Muscle layer of duodenum (tissue), 2 donors: ENCODE measurements at regions not wholly inside any gene's neighbourhood (a gene's known extent, or its start where the extent isn't known, plus 50 kb on each side); places are given as distances from the start of the nearest gene placed in this dataset.
"Not testable (repeated sequence)": the region's sequence is repeated elsewhere in the genome, so short reads cannot be mapped to it uniquely, and the experiment has no call there.

Experiments used
- H3K27ac ChIP-seq: one replicate; pipeline ENCODE4 v1.7.0; 2013; ENCODE audit warnings: mild to moderate bottlenecking, low read length
- H3K27me3 ChIP-seq: one replicate; pipeline ENCODE4 v1.7.0; 2013; ENCODE audit warnings: low read depth, mild to moderate bottlenecking, control low read depth, low read length
- H3K36me3 ChIP-seq, 2 donors: one replicate each; pipeline ENCODE4 v1.7.0; 2013; ENCODE audit warnings: low read length in 2 of 2, control low read depth in 1 of 2, mild to moderate bottlenecking in 1 of 2; ENCODE audit not compliant: insufficient read depth in 2 of 2, control insufficient read depth in 1 of 2
- H3K4me1 ChIP-seq, 2 donors: one replicate each; pipeline ENCODE4 v1.7.0; 2013; ENCODE audit warnings: low read length in 2 of 2, mild to moderate bottlenecking in 2 of 2, control low read depth in 1 of 2, moderate library complexity in 1 of 2; ENCODE audit not compliant: insufficient read depth in 2 of 2, control insufficient read depth in 1 of 2
- H3K4me3 ChIP-seq, 2 donors: one replicate each; pipeline ENCODE4 v1.7.0; 2013; ENCODE audit warnings: low read length in 2 of 2, low read depth in 1 of 2, mild to moderate bottlenecking in 1 of 2
- H3K9me3 ChIP-seq, 2 donors: one replicate each; pipeline ENCODE4 v1.7.0; 2013; ENCODE audit warnings: low read length in 2 of 2, control low read depth in 1 of 2, mild to moderate bottlenecking in 1 of 2; ENCODE audit not compliant: control insufficient read depth in 1 of 2
- donor health status: healthy.

DNA sequence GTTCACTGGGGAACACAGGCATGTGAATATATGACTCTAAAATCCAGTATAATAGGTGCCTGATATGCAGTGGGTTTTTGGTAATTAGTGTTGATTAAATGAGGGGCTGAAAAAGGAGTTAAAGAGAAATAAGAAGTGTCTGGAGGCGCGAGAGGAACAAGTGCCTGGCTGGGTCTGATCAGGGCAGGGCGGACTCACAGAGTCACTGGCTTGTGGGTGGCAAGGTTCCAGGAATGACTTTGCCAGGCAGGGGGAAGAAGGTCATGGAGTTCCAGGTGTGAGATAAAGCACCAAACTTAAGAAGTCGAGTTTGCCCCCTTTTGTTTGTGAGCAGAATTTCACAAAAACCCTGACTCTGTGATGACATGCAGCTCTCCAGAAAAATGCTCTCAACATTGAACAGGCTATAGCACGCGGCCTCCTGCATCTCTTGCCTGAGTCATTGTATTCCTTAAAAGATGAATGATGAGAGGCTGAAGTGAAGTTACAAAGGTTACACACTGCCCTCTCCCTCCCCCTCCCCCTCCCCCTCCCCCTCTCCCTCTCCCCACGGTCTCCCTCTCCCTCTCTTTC lies 63.0 kb upstream of the LMCD1 start:
- H3K4me3 ChIP-seq, result no peak overlapping the region

DNA sequence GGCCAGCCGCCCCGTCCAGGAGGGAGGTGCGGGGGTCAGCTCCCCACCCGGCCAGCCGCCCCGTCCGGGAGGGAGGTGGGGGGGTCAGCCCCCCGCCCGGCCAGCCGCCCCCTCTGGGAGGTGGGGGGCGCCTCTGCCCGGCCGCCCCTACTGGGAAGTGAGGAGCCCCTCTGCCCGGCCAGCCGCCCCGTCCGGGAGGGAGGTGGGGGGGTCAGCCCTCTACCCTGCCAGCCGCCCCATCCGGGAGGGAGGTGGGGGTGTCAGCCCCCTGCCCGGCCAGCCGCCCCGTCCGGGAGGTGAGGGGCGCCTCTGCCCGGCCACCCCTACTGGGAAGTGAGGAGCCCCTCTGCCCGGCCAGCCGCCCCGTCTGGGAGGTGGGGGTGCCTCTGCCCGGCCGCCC lies 61.5 kb upstream of the LMCD1 start:
- not testable (repeated sequence) for H3K27ac ChIP-seq, H3K36me3 ChIP-seq, H3K27me3 ChIP-seq, H3K9me3 ChIP-seq, H3K4me3 ChIP-seq
- peaks cover 7 to 24% of the 10 kb centered on the region in 2 donors for H3K4me1 ChIP-seq

More for the DNA sequence above, 63.0 kb upstream of the LMCD1 start:
- no peaks in the 10 kb centered on the region for H3K9me3 ChIP-seq
- peaks cover 0 to 14% of the 10 kb centered on the region in 2 donors for H3K4me1 ChIP-seq
- no peaks in the 10 kb centered on the region for H3K27me3 ChIP-seq
- H3K27ac ChIP-seq, result no peak overlapping the region
- no peaks in the 10 kb centered on the region for H3K36me3 ChIP-seq

- Histone ChIP-seq H3K4me1 (peaks cover 7 to 28% of the 10 kb centered on the region in 2 donors), H3K36me3 (peaks cover 0 to 4% of the 10 kb centered on the region in 2 donors), H3K9me3 (no peaks in the 10 kb centered on the region), H3K4me3 (no peak overlapping the region), H3K27ac (no peak overlapping the region), H3K27me3 (no peaks in the 10 kb centered on the region)
These were observed 59.6 kb upstream of the LMCD1 start for GRCh38 chr3:8441969-8442559.

DNA sequence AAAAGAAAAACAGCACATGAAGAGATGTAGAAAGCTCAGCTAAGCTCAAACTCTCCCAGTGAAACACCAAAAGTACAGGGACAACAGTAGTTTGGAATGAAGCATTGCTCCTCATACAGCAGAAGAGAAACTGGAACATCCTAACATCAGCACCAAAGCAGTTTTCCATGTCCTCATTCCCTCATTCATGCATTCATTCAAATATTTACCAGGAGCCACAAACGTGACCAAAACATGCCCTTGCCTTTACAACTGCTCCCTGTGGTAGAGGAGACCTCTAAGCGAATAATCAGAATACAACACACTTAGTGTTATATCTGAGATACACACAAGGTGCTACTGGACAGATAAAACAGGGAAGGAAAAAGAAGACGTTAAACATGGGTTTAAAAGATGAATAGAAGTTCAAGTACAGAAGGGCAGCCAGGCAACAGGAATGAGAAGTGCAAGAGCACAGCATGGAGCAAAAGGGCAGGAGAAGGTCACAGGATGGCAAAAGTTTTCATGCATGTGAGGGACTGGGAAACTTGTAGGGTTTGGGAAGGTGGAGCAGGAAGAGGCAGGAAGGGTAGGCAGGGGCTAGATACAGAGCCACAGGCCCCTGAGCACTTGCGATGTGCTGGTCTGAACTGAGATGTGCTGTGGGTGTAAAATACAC lies 58.5 kb upstream of the LMCD1 start:
- no peak overlapping the region for H3K4me3 ChIP-seq
- no peak overlapping the region for H3K27ac ChIP-seq
- H3K4me1 ChIP-seq, result peaks cover 7 to 28% of the 10 kb centered on the region in 2 donors
- H3K36me3 ChIP-seq, result peaks cover 0 to 4% of the 10 kb centered on the region in 2 donors
- no peaks in the 10 kb centered on the region for H3K9me3 ChIP-seq
- no peaks in the 10 kb centered on the region for H3K27me3 ChIP-seq

GRCh38 chr3:8443829-8444791 lies 57.5 kb upstream of the LMCD1 start:
- Histone ChIP-seq H3K36me3 (peaks cover 0 to 4% of the 10 kb centered on the region in 2 donors), H3K4me1 (peaks cover 7 to 28% of the 10 kb centered on the region in 2 donors), H3K27me3 (no peaks in the 10 kb centered on the region), H3K4me3 (peak overlapping the region in 1 of 2 donors; percentile 22), H3K9me3 (no peaks in the 10 kb centered on the region), H3K27ac (peak overlapping the region; percentile 88)

GRCh38 chr3:8444883-8445282 lies 56.7 kb upstream of the LMCD1 start:
- peaks cover 0 to 4% of the 10 kb centered on the region in 2 donors for H3K36me3 ChIP-seq
- no peak overlapping the region for H3K27ac ChIP-seq
- no peaks in the 10 kb centered on the region for H3K9me3 ChIP-seq
- H3K4me3 ChIP-seq, result no peak overlapping the region
- H3K27me3 ChIP-seq, result no peaks in the 10 kb centered on the region
- H3K4me1 ChIP-seq, result peaks cover 7 to 28% of the 10 kb centered on the region in 2 donors

DNA sequence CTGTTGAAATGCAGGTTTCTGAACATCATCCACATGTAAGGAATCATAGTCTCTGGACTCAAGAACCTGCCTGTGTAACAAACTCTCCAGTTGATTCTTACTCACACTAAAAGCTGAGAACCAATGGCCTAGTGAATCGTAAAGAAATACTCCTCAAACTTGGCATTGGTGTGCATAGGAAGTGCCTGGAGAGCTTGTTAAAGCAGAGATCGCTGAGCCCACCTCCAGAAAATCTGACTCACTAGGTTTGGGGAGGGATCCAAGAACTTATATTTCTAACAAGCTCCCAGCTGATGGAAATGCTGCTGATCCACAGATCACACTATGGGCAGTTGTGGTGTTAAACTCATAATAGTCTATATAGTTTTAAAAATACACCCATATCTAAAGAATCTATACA lies 55.8 kb upstream of the LMCD1 start:
- H3K9me3 ChIP-seq, result no peaks in the 10 kb centered on the region
- peaks cover 0 to 4% of the 10 kb centered on the region in 2 donors for H3K36me3 ChIP-seq
- H3K27ac ChIP-seq, result no peak overlapping the region
- no peaks in the 10 kb centered on the region for H3K27me3 ChIP-seq
- H3K4me1 ChIP-seq, result peaks cover 7 to 28% of the 10 kb centered on the region in 2 donors
- H3K4me3 ChIP-seq, result no peak overlapping the region

DNA sequence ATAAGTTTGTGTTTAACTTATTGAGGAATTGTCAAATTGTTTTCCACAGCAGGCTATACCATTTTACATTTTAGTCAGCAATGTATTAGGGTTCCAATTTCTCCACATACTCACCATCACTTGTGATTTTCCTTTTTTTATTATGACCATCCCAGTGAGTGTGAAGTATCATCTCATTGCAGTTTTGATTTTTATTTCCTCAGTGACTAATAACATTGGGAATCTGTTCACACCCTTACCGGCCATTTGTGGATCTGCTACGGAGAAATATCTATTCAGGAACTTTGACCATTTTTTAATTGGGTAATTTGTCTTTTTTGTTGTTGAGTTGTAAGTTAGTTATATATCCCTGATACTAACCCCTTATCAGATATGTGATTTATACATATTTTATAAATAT lies 54.8 kb upstream of the LMCD1 start:
- Histone ChIP-seq H3K4me1 (peaks cover 7 to 28% of the 10 kb centered on the region in 2 donors), H3K27me3 (no peaks in the 10 kb centered on the region), H3K27ac (no peak overlapping the region), H3K4me3 (no peak overlapping the region), H3K36me3 (peaks cover 0 to 4% of the 10 kb centered on the region in 2 donors), H3K9me3 (no peaks in the 10 kb centered on the region)

DNA sequence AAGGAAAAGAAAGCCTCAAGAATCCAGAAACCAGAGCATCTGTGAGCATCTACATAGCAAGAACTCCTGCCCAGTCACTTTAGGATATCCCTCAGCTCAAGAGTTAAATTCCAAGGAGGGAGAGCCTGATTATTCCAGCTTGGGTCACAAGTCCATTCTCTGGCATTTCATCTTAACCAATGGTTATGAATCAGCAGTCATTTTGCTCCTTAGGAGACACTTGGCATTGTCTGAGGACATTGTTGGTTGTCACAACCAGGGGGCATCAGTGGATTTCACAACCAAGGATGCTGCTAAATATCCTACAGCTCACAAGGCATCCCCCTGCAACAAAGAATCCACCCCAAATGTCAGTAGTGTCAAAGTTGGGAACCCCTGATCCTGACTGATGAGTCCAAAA lies 51.0 kb upstream of the LMCD1 start:
- Histone ChIP-seq H3K36me3 (no peaks in the 10 kb centered on the region), H3K4me1 (no peaks in the 10 kb centered on the region), H3K9me3 (no peaks in the 10 kb centered on the region), H3K27me3 (no peaks in the 10 kb centered on the region), H3K27ac (no peak overlapping the region), H3K4me3 (no peak overlapping the region)

GRCh38 chr3:8451696-8452095 lies 49.9 kb upstream of the LMCD1 start:
- Histone ChIP-seq H3K27ac (no peak overlapping the region), H3K27me3 (no peaks in the 10 kb centered on the region), H3K4me3 (no peak overlapping the region), H3K4me1 (no peaks in the 10 kb centered on the region), H3K9me3 (no peaks in the 10 kb centered on the region), H3K36me3 (no peaks in the 10 kb centered on the region)
